Stimulated activated CD4-positive, alpha-beta T cell treated with anti-CD3 and anti-CD28 coated beads, Interleukin-4, amount 100 ng/mL, for 48 hours (primary cell): ENCODE measurements at regions not wholly inside any gene's neighbourhood (a gene's known extent, or its start where the extent isn't known, plus 50 kb on each side); places are given as distances from the start of the nearest gene placed in this dataset.

ENCODE experiments used
- DNase-seq, 2 donors: peaks; one replicate each; pipeline ENCODE4 v3.0.0-alpha.2; 2020; ENCODE audit warnings: low read depth in 2 of 2

DNA sequence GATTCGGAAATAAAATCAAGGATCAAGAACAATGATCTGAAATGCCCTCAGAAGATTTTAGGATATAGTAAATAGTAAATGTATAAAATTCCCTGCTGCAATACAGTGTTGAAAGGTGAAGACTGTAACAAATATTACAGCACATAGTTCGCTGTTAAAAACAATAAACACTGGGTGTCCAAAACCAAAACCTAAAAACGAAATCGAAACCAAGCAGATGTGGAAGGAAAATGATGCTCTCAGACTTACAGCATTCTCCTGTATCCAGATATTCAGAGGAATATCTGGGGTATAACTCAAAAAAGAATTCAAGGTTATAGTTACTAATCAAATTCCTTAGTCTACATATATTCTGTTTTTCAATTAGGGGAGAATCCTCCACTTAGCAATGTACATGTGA is 708.1 kb upstream of the PCDH15 start:
- DNase-seq: no peak

DNA sequence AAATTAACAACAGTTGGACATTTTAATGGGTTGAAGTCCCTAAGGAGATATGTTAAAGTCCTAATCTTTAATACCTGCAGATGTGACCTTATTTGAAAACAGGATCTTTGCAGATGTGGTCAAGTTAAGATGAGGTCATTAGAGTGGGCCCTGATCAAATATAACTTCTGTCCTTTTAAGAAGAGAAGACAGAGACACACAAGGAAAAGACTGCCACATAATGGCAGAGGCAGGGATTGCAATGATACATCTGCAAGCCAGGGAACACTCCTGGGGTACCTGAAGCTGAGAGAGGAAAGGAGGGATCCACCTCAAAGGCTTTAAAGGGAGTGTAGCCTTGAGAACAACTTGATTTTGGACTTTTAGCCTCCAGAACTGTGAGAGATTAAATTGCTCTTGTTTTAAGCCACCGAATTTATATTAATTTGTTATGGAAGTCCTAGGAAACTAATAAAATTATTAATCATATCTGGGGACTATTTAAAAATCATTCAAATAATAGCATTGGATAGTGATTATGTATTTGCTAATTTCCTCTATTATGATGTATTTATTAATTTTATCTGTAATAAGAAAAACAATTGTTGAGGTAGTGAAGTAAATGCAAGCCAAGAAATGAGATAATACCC is 700.0 kb upstream of the PCDH15 start:
- no peak for DNase-seq

DNA sequence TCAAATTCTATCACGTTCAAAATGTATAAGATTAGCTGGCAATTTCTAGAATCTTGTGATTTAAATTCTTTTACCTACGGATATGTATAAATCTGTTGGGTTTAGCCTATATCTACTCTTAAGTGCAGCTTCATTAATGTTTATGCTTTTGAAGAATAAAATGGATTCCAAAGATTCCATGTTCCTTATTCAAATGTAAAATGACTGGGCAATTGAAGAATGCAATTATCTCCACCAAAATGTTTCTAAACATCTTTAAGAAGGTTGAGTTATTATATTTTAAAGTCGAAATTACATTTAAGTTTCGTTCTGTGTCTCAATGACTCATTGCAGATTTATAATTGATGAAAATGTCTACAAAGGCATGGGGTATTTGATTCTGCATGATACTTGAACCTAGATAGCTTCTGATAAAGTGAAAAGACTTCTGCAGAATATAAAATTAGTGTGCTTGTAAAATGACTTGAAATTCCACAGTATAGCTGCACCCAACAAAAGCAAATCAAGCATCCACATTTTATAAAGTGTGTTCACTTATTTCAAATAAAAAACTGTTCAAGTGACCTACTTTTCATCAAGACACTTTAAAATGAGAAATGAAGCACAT is 697.0 kb upstream of the PCDH15 start:
- no peak for DNase-seq

DNA sequence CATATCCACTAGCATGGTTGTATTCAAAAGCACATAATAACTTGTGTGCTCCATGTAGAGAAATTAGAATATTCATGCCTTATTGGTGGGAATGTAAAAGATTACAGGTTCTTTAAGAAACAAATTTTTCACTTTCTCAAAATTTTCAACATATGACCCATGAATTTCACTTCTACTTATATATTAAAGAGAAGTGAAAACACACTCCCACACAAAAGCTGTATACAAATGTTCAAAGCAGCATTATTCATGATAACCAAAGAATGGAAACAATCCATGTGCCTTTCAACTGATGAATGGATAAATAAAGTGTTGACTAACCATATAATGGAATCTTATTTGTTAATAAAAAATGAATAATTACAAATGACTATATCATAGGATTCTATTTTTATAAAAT is 694.5 kb upstream of the PCDH15 start:
- no peak for DNase-seq

DNA sequence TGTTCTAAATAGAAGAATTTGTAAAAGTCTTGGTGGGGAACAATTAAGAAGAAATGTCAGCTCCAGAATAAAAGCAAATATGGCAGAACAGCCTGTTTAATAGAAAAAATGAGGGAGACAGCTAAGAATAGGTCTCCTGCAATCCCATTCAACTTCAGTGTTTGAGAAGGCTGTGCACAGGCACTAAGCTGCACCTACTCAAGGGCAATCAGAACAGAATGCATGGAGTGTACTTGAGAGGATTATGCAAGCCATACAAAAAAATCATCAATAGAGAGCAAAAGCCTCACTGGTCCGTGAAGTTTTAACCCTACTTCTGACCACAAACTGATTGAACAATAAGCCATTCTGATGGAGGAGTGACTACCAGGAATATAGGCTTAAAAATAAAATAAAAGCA is 690.7 kb upstream of the PCDH15 start:
- no peak for DNase-seq

DNA sequence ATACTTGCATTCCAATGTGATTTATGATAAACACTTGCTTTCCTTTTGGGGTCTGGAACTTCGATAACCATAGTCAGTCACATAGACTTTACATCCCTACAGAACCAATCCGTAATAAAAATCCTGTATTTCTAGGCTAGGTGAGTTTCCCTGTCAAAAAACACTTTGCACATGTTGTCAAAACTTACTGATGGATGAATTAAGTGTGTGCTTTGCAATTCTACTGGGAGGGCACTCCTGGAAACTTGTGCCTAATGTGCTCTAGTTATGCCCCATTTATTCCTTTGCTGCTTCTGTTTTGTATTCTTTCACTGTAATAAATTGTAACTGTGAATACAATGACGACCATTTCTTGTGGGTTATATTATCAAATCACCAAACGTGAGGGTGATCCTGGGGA is 684.8 kb upstream of the PCDH15 start:
- DNase-seq: no peak

DNA sequence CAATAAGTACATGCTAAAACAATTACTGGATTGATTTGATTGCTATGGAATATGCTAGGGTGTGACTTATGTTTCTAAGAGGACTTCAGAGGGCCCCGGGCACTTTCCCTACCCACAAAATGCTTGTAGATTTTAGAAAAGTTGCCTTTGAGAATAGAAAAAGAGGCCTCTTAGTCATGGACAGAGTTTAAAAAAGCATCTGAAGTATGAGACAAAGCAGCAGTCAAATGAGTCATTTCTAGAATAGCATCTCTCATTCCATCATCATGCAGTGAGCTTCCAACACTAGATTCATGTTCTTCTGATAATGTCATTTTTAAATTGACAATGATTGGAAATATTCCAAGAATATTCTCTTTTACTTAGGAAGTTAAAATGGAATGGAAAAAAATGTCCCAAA is 675.1 kb upstream of the PCDH15 start:
- no peak for DNase-seq

DNA sequence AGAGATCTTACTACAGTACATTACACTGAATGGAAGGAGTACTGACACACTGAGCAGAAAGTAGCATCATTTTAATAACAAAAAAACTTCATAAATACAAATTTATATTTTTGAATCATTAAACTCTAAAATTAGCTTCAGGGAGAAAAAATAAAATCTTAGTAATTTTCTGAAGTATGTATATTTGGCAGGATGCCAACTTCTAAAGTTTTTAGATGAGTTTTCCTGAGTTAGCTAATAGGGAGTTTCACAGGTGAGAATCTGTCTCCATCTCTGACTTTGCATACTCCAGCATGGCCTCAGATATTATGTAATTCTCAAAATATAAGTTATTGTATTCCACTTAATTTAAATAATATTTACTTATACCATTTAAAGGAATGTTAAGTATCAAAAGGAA is 673.2 kb upstream of the PCDH15 start:
- no peak for DNase-seq

DNA sequence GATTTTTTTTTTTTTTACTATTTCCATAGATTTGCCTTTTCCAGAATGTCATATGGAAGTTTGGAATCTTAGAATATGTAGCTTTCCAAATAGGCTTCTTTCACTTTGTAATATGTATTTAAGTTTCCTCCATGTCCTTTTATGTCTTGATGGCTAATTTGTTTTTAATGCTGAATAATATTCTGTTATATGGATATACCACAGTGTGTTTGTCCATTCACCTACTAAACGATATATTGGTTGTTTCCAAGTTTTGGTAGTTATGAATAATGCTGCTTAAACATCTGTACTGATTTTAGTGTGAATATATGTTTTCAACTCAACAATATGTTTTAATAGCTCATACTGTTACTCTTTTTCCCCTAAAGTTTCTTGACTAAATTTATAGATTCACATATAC is 669.8 kb upstream of the PCDH15 start:
- DNase-seq: no peak

DNA sequence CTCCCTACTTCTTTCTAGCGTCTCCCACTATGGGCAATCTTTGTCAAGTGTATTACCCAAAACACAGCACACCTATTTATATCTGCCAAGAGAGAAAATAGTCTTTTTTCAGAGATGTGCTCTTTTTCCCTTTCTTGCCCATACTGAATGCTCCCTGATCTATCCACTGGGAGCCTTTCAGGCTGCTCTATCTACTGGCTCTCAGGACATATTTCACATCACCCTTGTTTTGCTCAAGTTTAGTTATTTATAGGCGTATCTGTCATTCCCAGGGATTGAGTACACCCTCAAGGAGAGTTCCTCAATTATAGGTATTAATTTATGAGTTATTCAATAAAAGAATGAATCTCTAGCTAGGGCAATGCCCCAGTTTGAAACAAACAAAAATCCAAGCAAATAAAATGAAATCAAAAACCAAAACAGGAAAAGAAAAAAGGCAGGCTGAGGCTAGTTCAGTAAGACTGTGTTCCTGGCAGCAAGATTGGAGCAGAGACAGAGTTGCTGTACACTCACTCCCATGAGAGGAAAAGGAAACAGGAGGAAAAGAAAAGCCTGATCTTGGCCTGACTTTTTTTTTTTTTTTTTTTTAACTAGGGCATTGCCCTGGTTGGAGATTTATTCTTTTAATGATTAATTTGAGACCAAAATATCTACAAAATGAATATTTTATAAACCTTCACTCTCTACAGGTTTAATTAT is 665.9 kb upstream of the PCDH15 start:
- no peak for DNase-seq

DNA sequence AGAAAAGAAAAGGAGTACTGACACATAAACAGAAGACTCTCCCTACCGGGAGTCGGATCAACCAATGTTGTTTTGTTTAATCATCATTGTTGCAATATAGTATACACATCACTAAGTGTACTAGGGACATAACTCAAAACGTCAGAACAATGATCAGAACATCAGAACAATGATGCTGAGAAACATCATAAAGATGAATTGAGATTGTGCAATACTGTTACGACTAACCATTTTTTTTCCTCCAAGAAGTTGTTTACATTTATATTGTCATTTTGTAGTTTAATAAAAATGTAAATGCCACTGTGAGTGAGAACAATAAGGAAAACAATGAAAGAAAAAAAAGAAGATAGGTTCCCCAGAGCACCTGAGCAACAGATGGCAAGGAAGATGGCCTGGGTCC is 663.1 kb upstream of the PCDH15 start:
- DNase-seq: no peak

DNA sequence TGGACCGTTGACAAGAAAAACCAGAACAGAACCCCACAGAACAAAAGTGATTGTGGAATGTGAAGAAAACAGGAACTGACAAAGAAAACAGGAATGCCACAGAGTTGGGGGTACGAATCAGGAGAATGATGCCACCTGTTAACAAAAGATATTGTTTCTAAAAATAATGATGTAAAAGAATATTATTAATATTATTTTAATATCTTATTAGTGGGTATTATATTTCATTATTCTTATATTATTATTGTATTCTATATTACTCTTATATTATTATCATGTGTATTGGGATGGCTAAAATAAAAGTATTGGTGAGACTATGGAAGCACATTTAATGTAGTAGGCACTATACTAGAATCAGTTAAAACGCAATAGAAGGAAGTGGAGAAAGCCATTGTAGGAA is 659.0 kb upstream of the PCDH15 start:
- DNase-seq: no peak

DNA sequence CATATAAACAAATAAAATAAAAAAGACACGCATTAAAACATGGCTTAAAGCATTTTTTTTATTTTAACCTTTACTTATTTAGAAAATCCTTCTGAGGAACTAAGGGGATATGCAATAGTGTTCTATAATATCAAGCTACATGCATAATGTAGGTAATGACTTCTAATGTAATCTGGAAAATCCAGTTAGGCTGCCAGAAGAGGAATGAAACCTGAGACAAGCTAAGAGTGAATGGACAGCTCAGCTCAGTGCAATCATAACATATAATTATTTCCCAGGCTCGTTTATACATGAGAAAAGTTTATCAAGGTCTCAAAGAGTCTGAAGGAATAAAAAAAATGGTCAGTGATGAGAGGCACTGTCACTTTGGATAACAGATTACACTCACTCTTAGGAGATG is 649.0 kb upstream of the PCDH15 start:
- no peak for DNase-seq

DNA sequence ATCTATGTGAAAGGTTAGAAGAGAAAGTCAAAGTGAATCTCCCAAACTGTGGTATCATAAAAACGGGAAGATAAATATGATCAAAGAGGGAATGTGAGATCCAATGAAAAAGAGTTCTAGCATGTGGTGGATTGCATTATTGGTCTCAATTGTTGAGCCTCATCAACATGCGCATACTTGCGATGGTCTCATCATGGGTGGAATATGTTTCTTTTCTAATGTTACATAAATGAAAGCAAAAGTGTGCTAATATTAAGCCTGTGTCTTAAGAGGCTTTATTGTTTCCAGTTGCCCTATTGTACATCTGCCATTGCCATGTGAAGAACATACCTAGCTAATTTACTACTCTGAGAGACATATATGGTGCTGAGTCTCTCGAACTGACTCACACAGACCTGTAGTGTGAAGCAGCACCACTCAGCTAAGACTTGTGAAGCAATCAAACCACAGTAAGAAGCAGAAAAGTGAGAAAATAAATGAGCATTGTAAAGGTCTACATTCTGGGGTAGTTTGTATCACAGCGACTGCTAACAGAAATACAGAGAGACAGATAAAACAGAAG is 645.5 kb upstream of the PCDH15 start:
- no peak for DNase-seq

DNA sequence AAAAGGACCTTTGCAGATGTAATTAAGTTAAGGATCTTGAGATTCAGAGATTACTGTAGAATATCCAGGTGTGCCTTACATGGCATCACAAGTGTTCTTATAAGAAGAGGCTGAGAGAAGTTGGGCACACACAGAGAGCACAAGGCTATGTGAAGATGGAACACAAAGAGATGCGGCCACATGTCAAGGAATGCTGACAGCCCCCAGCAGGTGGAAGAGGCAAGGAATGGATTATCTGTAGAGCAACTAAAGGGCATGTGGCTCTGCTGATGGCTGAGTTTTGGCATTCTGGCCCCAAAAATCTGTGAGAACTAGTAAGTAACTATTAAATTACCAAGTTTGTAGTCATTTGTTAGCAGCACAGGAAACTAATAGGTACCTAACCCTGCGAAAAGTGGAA is 640.7 kb upstream of the PCDH15 start:
- DNase-seq: no peak

DNA sequence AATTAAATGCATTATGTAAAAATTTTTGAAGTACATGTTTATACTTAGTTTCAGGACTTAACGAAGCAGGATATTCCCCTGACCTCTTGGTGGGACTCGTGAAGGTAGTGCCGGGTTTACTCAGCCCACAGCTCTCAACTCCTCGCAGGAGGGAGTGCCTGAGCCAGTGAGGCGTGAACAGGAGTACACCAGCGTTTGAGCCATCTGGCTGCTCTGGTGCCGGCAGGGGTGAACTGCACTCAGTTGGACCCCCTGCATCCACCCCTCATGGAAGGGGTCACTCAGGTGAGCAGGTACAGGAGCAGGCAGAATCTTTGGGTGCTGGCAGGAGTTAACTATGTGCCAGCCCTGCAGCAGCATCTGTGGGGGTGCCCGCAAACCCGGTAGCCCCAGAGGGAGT is 625.1 kb upstream of the PCDH15 start:
- DNase-seq: no peak

DNA sequence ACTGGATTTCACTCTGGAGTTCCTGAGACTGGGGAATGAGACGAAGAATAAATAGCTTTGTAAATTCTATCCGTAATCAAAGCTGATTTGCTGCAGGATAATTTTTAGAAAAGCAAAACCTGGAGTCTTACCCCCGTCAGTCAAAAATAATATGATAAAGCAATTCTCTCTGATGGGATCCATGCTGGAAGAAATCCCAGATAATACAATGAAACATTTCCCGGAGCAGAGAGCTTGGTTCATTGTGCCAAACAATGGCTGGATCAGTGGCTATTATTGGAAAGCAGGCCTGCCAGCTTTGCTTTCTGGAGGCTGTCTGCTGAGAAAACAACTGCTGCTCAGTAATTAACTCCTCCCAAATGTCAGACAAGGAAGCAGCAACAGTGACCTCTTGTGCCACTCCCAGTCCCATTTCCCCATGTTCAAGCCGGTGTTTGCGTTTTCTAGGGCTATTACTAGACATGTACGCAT is 609.4 kb upstream of the PCDH15 start:
- no peak for DNase-seq

DNA sequence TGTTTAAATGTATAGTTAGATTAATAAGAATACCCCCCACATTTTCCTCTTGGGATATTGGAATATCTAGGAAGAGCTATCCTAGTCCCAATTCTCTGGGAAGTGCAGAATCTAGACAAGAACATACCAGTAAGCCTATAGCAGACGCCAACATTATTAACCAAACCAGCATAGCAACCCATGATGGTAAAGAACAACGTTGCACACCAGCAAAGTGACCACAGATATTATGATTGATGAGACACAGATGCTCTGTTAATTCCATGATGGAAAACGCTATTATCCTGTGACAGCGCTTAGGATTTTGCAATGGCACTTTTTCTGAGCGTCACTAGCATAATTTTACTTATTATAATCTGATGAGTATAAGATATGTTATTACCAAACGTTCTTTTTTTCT is 603.1 kb upstream of the PCDH15 start:
- no peak for DNase-seq

DNA sequence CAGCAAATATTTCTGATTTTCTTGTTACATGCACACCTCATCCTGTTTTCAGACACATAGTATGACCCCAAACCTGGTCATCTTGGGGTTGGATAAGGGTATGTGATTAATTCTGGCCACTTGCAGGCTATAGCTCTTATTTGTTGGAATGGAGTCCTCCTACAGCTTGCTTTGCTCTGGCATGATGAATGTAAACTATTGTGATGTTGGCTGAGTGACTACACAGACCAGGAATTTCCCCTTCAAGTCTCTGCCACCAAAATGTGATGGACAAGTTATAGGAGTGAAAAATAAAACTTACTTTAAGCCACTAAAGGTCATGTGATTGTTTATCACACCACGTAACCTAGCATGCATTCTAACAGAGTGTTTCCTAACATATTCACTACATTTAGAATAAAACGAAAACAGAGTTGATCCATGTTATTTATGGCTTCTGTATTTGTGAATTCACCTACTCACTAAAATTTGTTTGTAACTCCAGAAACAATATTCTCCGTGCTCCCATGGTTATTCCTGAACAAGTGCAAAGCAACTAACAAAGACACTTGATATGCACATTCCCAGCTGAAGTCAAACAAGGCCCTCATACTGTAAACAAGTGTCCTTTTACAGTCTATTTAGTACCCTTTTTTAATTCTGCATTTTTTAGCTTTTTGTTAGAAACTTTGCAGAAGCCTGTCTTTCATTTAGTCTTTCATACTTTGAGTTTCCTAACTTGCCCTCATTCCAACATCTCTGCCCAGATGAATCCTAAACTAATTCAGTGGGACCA is 599.2 kb upstream of the PCDH15 start:
- DNase-seq: no peak

DNA sequence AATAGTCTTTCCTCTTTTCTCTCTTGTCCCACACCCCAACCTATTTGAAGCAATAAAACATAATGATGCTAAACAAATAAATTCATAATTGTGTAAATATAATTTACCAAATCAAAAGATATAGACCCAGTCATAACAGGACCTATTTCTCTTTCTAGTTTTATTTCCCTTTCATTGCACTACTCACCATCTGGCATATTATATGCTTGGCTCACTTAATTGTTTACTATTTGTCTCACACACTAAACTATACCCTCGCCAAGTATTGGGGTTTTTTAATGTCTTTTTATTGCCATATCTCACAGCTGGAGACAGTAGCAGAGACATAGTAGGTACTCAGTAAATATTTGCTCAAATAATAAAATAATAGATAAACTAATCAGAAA is 597.5 kb upstream of the PCDH15 start:
- no peak for DNase-seq

DNA sequence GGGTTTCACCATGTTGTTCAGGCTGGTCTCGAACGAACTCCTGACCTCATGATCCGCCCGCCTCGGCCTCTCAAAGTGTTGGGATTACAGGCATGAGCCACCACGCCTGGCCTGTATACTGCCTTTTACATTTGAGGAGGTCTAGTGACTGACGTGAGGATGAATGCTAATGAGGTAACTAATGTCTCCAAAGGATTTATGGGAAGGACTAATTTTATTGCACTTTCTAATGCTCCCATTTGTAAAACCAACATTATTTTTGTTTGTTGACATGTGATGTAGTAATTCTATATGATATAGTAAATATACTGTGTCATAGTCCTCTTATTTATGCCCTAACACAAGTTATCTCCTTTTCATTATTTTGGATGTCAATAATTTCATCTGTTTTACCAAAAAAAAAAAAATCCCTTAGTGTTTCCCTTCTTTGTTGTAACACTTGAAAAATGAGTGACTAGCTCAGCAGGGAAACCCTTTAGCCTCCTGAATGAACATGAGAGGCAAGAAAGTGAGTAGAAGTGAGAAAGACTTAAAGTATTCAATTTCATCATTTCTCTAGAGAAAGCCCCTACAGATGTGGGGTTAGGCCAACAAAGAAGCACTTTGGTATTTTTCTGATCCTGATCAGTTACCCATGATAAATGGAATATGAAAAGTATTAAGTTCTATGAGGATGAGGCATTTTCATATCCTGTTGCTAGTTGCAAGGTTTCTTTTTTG is 596.9 kb upstream of the PCDH15 start:
- no peak for DNase-seq

DNA sequence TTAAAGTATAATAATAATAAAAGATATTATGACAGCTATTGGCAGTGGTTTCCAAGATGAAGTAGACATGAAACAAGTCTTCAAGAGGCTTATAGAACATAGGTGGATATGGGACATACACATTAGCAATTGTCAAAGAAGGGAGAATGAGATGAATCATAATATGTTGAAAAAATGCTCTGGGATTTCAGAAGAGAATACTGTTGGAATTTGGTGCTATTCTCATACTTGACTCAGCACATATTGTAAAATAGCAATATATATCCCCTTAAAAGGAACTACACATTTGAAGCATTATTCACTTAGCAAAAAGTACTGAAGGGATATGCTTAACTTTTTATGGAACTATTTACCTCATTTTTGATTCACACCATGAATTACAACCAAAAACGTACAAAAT is 577.2 kb upstream of the PCDH15 start:
- no peak for DNase-seq
